Astrocyte (in vitro differentiated cells and primary cell): ENCODE measurements at regions not wholly inside any gene's neighbourhood (a gene's known extent, or its start where the extent isn't known, plus 50 kb on each side); places are given as distances from the start of the nearest gene placed in this dataset.

Experiments used
- DNase-seq: peaks from one replicate; pipeline ENCODE4 v3.0.0-alpha.2; 2010; ENCODE audit warnings: low read depth
- FAIRE-seq: peaks from 2 replicates; lab custom pipeline; 2011; peaks lifted over from hg19 to GRCh38; lab: Jason Lieb, UNC
- H2AFZ ChIP-seq: 2 replicates; pipeline ENCODE4 v1.6.0; 2012; ENCODE audit warnings: low read depth, low read length, inconsistent platforms
- H3K27ac ChIP-seq: 2 replicates; pipeline ENCODE4 v1.5.1; 2011; ENCODE audit warnings: low read depth, low read length, inconsistent platforms
- H3K27me3 ChIP-seq: 2 replicates; pipeline ENCODE4 v1.6.0; 2011; ENCODE audit warnings: low read length, inconsistent platforms; ENCODE audit not compliant: insufficient read depth
- H3K36me3 ChIP-seq: 2 replicates; pipeline ENCODE4 v1.5.1; 2011; ENCODE audit warnings: low read length, inconsistent platforms; ENCODE audit not compliant: insufficient read depth
- H3K4me1 ChIP-seq: 2 replicates; pipeline ENCODE4 v1.5.1; 2011; ENCODE audit warnings: low read length, inconsistent platforms; ENCODE audit not compliant: insufficient read depth
- H3K4me2 ChIP-seq: 2 replicates; pipeline ENCODE4 v1.6.0; 2012; ENCODE audit warnings: low read length, inconsistent platforms
- H3K4me3 ChIP-seq: 2 replicates; pipeline ENCODE4 v1.5.1; 2011; ENCODE audit warnings: low read depth, mild to moderate bottlenecking, low read length, inconsistent platforms; ENCODE audit not compliant: insufficient read depth
- H3K79me2 ChIP-seq: 2 replicates; pipeline ENCODE4 v1.6.0; 2012; ENCODE audit warnings: mild to moderate bottlenecking, low read length, inconsistent platforms; ENCODE audit not compliant: insufficient read depth
- H3K9ac ChIP-seq: 2 replicates; pipeline ENCODE4 v1.6.0; 2012; ENCODE audit warnings: mild to moderate bottlenecking, low read length, inconsistent platforms
- H3K9me3 ChIP-seq: 2 replicates; pipeline ENCODE4 v1.5.1; 2012; ENCODE audit warnings: low read depth, mild to moderate bottlenecking, low read length, inconsistent platforms; ENCODE audit not compliant: insufficient read depth
- H4K20me1 ChIP-seq: 2 replicates; pipeline ENCODE4 v1.6.0; 2012; ENCODE audit warnings: low read length, inconsistent platforms; ENCODE audit not compliant: insufficient read depth
- H3K27ac Mint-ChIP-seq: one replicate; pipeline ENCODE4 v1.8.0; 2021; ENCODE audit warnings: mild to moderate bottlenecking, mixed read lengths; ENCODE audit not compliant: unreplicated experiment
- H3K27me3 Mint-ChIP-seq: one replicate; pipeline ENCODE4 v1.8.0; 2021; ENCODE audit warnings: low read depth, mixed read lengths; ENCODE audit not compliant: unreplicated experiment
- H3K36me3 Mint-ChIP-seq: one replicate; pipeline ENCODE4 v1.8.0; 2021; ENCODE audit warnings: low read depth, mixed read lengths; ENCODE audit not compliant: unreplicated experiment
- H3K4me1 Mint-ChIP-seq: one replicate; pipeline ENCODE4 v1.8.0; 2021; ENCODE audit warnings: low read depth, mixed read lengths; ENCODE audit not compliant: unreplicated experiment
- H3K4me3 Mint-ChIP-seq: one replicate; pipeline ENCODE4 v1.8.0; 2021; ENCODE audit warnings: mild to moderate bottlenecking, moderate library complexity, mixed read lengths; ENCODE audit not compliant: unreplicated experiment
- H3K9me3 Mint-ChIP-seq: one replicate; pipeline ENCODE4 v1.8.0; 2021; ENCODE audit warnings: mild to moderate bottlenecking, mixed read lengths; ENCODE audit not compliant: unreplicated experiment
- CTCF ChIP-seq: IDR thresholded peaks from 2 replicates; pipeline ENCODE4 v1.5.1; 2011; ENCODE audit warnings: low read depth, mild to moderate bottlenecking, inconsistent platforms, low read length, moderate library complexity; ENCODE audit not compliant: insufficient read depth
- EZH2 ChIP-seq: IDR thresholded peaks from 2 replicates; pipeline ENCODE4 v1.6.1; 2012; ENCODE audit warnings: mild to moderate bottlenecking, low read length, inconsistent platforms; ENCODE audit not compliant: insufficient read depth

DNA sequence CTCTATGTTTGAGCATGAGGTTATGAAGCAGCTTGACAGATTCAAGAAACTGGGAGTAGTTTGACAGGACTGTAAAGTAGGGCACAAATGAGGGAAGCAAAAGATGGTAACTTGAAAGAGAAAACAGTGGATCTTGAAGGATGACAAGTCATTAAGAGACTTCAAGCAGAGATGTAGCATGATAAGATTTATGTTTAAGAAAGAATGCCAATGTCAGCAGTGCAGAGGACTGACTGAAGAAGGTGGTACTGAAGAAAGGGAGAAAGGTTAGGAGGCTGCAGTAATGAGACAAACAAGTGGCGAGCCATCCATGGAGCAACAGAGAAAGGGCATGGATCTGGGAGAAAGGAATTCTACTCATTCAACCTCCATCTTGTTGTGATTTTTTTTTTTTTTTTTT, 120.2 kb upstream of the RAP1B start:
- no peaks in the 10 kb centered on the region for H3K27me3 ChIP-seq
- no peak overlapping the region for H3K9ac ChIP-seq
- no peaks in the 10 kb centered on the region for H3K36me3 ChIP-seq
- no peak overlapping the region for H2AFZ ChIP-seq
- DNase-seq (no peak), FAIRE-seq (no peak)
- Mint-ChIP-seq H3K9me3 (no peaks in the 10 kb centered on the region), H3K27me3 (no peaks in the 10 kb centered on the region), H3K4me1 (peaks cover 4% of the 10 kb centered on the region), H3K36me3 (no peaks in the 10 kb centered on the region), H3K4me3 (no peak overlapping the region), H3K27ac (no peak overlapping the region)
- no peaks in the 10 kb centered on the region for H4K20me1 ChIP-seq
- no peaks in the 10 kb centered on the region for H3K9me3 ChIP-seq
- H3K4me1 ChIP-seq: peaks cover under 1% of the 10 kb centered on the region
- no peaks in the 10 kb centered on the region for H3K79me2 ChIP-seq
- no peak overlapping the region for H3K27ac ChIP-seq
- no peak overlapping the region for H3K4me3 ChIP-seq
- TF ChIP-seq EZH2: no peak
- no peak for TF ChIP-seq CTCF
- H3K4me2 ChIP-seq: no peak overlapping the region

GRCh38 chr12:68491204-68491960, 119.3 kb upstream of the RAP1B start:
- no peak overlapping the region for H3K4me3 Mint-ChIP-seq
- no peak overlapping the region for H3K27ac Mint-ChIP-seq
- H3K4me2 ChIP-seq: no peak overlapping the region
- no peak overlapping the region for H3K9ac ChIP-seq
- H2AFZ ChIP-seq: no peak overlapping the region
- no peak overlapping the region for H3K4me3 ChIP-seq
- no peaks in the 10 kb centered on the region for H3K9me3 Mint-ChIP-seq
- no peaks in the 10 kb centered on the region for H3K27me3 ChIP-seq
- H3K9me3 ChIP-seq: no peaks in the 10 kb centered on the region
- peaks cover 8% of the 10 kb centered on the region for H3K4me1 Mint-ChIP-seq
- no peaks in the 10 kb centered on the region for H3K36me3 Mint-ChIP-seq
- no peaks in the 10 kb centered on the region for H3K36me3 ChIP-seq
- FAIRE-seq (no peak), DNase-seq (no peak)
- TF ChIP-seq EZH2 (no peak), CTCF (no peak)
- H4K20me1 ChIP-seq: no peaks in the 10 kb centered on the region
- H3K4me1 ChIP-seq: peaks cover 4% of the 10 kb centered on the region
- no peak overlapping the region for H3K27ac ChIP-seq
- H3K27me3 Mint-ChIP-seq: no peaks in the 10 kb centered on the region
- H3K79me2 ChIP-seq: no peaks in the 10 kb centered on the region
